ENCODE measurements at regions not wholly inside any gene's neighbourhood (a gene's known extent, or its start where the extent isn't known, plus 50 kb on each side); places are given as distances from the start of the nearest gene placed in this dataset.

GRCh38 chr20:52402514-52402913, 210.9 kb upstream of the ZFP64 start:
- TF ChIP-seq CTCF (IDR thresholded peaks at IDR 0.05; ENCODE audit: borderline replicate concordance, insufficient read depth, low read depth, low read length) = no peak
- H3K4me3 ChIP-seq (ENCODE audit: low read depth, low read length) = no peak overlapping the region

- TF ChIP-seq CTCF (IDR thresholded peaks at IDR 0.05; ENCODE audit: borderline replicate concordance, insufficient read depth, low read depth, low read length) = no peak
- no peak overlapping the region for H3K4me3 ChIP-seq (ENCODE audit: low read depth, low read length)
Observed at GRCh38 chr20:52401431-52401830, 209.9 kb upstream of the ZFP64 start.

GRCh38 chr20:52399352-52399751, 207.8 kb upstream of the ZFP64 start:
- TF ChIP-seq CTCF (IDR thresholded peaks at IDR 0.05; ENCODE audit: borderline replicate concordance, insufficient read depth, low read depth, low read length) = no peak
- H3K4me3 ChIP-seq (ENCODE audit: low read depth, low read length) = no peak overlapping the region

- no peak overlapping the region for H3K4me3 ChIP-seq (ENCODE audit: low read depth, low read length)
- TF ChIP-seq CTCF (IDR thresholded peaks at IDR 0.05; ENCODE audit: borderline replicate concordance, insufficient read depth, low read depth, low read length) = no peak
Observed at GRCh38 chr20:52389606-52390005, 198.0 kb upstream of the ZFP64 start.

GRCh38 chr20:52383995-52384621, 192.5 kb upstream of the ZFP64 start:
- TF ChIP-seq CTCF (IDR thresholded peaks at IDR 0.05; ENCODE audit: borderline replicate concordance, insufficient read depth, low read depth, low read length) = no peak
- H3K4me3 ChIP-seq (ENCODE audit: low read depth, low read length) = no peak overlapping the region

- H3K4me3 ChIP-seq (ENCODE audit: low read depth, low read length) = no peak overlapping the region
- no peak for TF ChIP-seq CTCF (IDR thresholded peaks at IDR 0.05; ENCODE audit: borderline replicate concordance, insufficient read depth, low read depth, low read length)
Observed at GRCh38 chr20:52382933-52383332, 191.4 kb upstream of the ZFP64 start.

GRCh38 chr20:52379723-52380336, 188.3 kb upstream of the ZFP64 start:
- no peak overlapping the region for H3K4me3 ChIP-seq (ENCODE audit: low read depth, low read length)
- TF ChIP-seq CTCF (IDR thresholded peaks at IDR 0.05; ENCODE audit: borderline replicate concordance, insufficient read depth, low read depth, low read length) = peak; percentile 81

All from GM12875 (cell line).